ENCODE measurements at regions not wholly inside any gene's neighbourhood (a gene's known extent, or its start where the extent isn't known, plus 50 kb on each side); places are given as distances from the start of the nearest gene placed in this dataset.

DNA sequence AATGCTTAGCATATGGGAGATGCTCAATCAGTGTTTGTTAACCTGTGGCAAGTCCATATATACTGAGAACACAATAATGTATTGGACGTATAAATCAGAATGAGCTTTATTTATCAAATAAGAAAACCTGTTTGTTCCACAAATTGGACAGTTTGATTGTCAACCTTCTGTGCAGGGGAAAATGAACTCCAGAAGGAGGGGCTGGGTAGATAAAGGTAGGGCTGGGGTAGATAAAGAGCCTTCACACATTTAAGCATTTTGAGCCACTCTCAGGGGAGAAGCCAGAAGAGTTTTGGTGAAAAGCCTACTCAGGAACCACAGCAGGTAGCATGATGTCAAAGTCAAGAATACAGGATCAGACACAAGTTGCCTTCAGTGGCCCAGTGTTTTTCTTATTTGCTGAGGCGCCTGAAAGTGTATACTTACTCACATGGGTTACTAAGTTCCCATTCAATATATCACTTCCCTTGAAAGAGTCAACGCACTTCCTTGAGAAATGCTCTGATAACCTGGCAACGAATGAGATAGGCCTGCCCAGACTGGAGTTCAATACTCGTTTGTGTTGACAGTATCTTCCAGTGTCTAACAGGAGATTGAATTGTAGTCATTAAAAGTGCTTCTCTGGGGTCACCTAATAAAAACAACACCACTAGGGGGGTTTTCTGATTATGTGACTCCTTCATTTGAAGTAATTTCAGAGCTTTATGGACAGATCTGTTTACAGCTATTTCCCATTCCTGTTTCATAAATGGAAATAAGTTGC, 263.9 kb upstream of the CITED2 start:
- no peak for DNase-seq (ENCODE audit: low read depth)

DNA sequence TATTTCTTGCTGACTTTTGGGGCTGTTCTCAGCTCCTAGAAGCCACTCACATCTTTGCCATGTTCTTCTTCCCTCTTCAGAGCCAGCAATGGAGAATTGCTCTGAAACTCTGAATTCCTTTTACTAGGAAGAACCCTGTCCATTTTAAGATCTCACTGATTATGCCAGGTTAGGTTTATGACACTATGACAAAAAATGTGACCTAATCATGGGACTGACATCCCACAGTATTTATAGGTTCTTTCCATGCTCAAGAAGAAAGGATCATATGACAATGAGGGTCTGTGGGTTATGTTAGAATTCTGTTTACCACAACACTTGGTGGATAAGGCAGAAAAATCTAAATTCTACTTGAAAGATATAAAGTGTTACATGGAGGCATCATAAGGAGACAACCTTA, 263.3 kb upstream of the CITED2 start:
- DNase-seq (ENCODE audit: low read depth): no peak

DNA sequence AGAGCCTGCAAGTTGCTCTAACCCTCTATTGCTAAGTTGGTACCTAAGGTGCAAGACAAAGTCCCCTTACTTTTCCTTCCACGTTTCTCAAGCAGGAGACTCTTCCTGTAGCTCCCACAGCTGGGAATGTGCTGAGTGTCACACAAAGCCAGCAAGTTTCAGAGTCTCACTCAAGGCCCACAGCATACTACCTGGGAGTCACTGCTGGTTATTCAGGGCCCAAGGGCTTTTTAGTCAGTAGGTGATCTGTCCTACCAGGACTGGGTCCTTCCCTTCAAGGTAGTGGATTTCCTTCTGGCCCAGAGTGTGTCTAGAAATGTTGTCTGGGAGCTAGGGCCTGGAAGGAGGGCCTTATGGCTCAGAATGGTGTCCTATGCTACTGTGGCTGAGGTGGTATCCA, 261.9 kb upstream of the CITED2 start:
- DNase-seq (ENCODE audit: low read depth): no peak

DNA sequence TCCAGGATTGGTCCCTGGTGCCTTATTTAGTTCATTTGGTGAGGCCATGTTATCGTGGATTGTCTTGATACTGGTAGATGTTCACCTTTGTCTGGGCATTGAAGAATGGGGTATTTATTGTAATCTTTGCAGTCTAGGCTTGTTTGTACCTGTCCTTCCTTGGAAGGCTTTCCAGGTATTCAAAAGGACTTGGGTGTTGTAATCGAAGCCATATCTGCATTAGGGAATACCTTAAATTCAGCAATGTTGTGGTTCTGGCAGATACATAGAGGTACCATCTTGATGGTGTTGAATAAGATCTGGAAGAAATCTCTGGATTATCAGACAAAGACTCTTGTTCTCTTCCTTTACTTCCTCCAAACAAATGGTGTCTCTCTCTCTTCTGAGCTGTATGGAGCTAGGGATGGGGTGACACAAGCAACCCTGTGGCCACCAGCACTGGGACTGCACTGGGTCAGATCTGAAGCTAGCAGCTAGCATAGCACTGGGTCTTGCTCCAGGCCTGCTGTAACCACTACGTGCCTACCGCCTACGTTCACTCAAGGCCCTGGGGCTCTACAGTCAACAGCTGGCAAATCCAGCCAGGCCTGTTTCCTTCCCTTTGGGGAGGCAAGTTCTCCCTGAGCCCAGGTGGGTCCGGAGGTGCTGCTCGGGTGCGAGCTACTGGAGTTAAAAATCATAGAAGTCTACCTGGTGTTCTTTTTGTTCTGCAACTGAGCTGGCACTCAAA, 261.1 kb upstream of the CITED2 start:
- DNase-seq (ENCODE audit: low read depth): no peak

DNA sequence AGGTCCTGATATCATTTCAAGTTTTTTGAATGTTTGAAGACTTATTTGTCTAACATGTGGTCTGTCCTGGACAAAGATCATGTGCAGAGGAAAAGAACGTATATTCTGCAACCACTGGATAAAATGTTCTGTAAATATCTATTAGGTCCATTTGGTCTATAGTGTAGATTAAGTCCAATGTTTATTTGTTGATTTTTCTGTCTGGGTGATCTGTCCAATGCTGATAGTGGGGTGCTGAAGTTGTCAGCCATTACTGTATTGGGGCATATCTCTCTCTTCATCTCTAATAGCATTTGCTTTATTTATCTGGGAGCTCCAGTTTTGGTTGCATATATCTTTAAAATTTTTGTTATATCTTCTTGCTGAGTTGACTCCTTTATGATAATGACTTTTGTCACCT, 258.4 kb upstream of the CITED2 start:
- no peak for DNase-seq (ENCODE audit: low read depth)

DNA sequence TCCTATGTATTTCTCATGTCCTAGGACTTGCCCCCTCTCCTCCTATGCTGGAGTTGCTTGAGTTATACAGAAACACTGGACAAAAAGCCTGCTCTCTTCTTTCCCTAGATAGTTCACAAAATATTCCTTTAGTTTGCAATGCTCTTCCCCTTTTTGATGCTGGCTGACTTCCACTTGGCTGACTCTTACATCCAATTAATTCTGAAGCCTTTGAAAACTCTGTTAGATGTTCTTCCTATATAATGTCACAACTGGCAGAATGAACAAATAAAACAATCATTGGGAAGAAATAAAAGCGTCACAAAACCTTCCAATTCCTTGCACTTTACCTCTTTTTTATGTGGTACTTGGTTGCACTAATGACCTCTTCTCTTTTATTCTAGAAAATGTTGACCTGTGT, 253.8 kb upstream of the CITED2 start:
- DNase-seq (ENCODE audit: low read depth): no peak

DNA sequence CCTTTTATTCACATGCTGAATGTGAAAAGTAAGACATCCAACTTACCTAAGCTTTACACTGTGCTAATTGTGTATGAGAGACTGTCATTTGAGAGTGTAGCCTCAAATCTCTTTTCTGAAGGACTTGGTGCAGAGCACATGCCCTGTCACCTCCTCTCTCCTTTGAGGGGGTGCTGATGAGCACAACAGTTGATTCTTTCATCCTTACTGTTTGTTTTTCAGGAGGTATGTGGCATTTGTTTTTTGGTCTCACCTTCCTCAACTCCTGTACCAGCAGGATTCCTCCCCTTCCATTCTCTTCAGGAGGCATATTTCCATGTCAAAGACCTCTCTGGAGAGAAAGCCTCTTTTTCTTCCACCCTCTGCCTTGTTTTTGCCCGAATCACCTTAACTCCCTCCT, 252.6 kb upstream of the CITED2 start:
- no peak for DNase-seq (ENCODE audit: low read depth)

DNA sequence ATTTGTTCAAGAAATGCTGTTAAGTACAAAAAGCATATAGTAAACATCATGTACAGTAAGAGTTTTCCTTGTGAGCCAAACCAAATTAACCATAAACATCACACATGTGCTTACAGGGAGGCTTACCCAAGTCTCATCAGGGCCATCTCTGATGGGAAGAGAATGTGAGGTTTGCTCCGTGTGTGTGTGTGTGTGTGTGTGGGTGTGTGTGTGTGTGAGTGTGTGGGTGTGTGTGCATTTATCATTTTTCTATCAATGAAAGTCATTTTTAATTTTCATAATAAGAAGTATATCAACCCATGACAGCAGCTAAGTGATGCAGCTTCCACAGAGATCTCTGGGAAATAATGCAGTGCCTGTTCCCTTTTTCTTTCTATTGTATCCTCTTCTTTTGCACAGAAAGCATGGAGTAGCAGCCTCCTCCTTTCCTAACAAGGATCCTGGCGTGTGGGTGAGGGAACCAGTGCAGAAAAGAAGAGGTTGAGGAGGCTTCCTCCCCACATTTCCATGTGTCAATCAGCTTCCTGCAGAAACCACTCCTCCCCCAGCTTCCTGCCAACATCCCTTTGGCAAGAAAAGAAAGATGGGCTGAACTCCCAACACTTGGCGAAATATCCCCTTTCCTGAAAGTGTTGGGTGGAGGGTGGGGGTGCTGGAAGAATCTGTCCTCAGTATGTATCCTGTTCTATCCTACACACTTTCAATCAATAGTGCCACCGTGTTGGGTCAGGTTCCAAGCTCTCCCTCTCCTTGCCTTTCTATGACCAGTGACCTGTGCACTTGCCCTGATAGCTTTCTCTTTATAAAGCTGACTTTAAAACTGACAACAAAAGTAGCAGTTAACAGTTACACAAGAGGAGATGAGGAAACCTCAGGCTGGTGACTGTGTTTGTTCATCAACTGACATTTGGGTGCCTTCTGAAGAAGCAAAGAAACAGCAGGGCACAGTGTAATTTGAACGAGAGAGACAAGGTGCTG, 251.8 kb upstream of the CITED2 start:
- peak; percentile 38 for DNase-seq (ENCODE audit: low read depth)

DNA sequence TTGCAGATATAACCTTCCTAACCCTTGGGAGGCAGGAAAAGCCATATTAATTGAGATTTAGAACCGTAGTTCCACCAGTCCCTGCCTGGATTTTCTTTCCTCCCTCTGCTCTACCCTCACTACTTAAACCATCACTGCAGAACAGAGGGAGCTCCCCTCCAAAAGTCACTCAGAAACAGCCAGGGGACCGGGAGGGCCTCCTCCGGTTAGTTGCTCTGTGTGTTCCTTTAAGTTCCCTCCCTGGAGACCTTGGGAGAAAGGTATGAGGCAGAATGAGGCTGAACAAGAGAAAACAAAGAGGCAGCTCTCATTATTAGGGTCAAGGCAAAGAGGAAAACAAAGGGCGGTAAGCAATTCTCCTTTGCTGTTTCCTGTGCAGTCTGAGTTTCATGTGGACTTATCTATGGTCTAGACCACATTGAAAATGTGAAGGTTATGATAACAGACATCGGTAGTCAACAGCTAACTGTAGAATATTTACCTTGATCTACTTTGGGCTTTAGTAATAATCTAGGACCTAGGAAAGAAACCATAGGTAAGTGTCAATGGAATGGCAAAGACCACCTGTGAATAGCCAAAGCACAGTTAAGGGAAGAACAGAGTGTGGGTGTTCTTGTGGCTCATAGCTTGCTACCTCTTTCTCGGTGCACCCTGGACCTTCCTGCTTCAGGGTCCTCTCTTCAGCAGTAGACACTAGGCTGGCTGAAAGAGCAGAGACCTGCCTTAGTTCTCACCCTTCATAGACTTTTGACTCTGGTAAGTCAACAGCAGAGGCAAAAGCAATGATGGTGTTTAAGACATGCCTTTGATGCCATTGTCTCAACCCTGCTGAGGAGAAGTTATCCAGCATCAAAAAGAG, 250.9 kb upstream of the CITED2 start:
- DNase-seq (ENCODE audit: low read depth): no peak

DNA sequence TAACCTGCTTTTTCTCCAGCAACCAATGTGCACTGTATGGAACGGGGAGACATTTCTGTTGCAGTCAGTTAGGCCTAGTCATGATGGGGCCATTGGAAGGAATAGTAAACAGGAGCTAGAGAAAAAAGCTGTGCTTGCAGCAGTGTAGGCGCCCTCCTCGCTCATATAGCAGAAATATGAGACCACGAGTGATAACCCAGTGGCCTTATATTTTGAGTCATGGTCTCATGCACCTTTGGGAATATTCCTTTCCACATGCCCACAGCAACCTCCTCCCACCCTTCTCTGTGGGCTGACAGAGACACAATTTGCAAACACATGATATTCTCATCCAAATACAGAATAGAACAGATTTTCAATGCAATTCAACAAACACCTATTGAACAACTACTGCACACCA, 248.9 kb upstream of the CITED2 start:
- DNase-seq (ENCODE audit: low read depth): no peak

DNA sequence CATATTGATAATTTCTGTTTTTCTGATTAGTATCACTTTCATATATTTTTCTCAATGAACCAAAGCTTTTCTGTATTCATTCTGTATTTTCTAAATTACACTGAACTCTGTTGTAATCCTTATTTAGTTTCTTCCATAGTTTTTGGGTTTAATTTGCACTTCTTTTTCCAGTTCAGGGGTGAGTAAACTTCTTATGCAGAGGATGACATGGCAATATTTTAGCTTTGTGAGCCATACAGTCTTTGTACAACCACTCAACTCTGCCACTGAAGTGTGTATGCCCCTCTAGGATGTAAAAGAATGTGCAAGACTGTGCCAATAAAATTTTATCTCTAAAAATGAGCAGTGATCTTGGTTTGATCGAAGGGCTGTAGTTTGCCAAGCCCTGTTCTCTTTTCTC, 239.0 kb upstream of the CITED2 start:
- DNase-seq (ENCODE audit: low read depth): no peak

DNA sequence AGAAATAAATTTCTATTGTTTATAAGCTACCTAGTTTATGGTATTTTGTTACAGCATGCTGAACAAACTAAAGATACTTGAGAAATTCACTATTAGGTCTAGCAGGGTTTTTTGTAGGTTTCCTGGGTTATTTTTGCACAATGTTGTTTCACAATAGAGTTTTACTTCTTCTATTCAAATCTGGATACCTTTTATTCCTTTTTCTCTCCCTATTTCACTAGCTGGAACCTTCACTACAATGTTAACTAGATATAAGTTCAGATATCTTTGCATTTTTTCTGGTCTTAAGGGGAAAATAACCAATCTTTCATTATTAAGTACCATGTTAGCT, 237.7 kb upstream of the CITED2 start:
- DNase-seq (ENCODE audit: low read depth): no peak

DNA sequence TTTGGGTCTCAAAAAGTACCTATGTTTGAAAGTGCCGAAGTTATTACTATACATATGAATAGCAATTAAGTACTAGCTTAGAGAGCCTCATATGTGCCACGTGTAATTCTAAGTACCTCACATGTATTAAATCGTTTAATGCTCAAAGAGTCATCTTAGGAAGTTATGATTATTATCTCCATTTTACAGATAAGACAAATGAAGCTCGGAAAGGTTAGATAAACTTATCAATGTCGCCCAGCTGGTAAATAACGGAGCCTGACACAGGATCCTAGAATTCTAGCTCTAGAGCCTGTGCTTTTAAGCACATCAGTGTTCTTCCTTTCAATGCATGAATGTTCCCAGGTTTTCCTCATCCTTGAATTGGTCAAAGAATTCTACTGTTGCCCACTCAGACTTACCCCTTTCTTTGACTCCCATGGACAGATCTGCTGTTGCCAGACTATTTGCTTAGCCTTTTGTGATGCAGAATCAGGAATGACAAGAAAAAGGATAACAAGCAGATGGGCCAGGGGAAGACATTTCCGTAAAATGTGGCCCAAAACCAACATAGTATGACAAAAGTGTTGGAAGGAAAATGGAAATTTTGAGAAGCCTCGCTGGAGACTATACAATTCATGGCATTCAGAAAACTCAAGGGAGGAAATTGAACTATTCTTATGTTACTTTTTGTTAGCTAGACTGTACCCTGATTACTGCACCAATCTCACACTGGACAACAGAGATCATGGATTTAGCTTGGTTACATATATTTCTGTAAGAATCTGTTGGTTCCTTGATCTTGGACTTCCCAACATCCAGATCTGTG, 237.1 kb upstream of the CITED2 start:
- DNase-seq (ENCODE audit: low read depth): no peak

DNA sequence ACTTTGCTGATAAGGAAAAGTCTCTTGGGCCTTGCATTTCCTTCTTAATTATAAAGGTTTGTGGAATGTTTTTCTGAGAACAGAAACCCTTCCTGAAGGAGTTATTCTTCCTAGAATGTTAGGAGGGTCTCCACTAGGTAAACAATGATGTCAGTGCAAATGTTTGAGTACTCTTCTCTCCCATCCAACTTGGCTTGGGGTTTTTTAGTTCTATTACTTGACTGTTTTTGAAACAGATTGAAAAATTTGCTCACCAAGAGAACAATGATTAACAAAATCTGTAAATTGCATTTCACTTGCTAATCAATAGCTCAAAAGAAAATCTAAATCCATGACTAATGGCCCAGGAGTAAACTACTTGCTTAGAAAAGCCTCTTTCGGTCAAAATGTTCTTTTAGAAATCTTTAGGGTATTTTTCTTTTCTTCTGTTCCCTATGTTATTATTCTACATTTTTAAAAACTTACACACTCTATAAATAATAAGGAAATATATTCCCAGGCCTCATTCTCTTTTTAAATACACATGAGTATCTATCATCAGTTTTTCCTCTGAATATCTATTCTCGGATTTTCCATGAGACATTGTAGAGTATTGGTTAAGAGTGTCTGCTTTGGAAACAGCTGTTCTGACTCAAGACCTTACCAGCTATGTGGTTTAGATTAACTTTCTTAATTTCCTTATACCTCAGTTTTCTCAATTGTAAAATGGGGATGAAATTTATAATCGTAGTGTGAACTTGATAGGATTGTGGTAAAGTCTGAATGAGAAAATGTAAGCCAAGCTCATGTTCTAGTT, 234.2 kb upstream of the CITED2 start:
- peak; percentile 44 for DNase-seq (ENCODE audit: low read depth)

DNA sequence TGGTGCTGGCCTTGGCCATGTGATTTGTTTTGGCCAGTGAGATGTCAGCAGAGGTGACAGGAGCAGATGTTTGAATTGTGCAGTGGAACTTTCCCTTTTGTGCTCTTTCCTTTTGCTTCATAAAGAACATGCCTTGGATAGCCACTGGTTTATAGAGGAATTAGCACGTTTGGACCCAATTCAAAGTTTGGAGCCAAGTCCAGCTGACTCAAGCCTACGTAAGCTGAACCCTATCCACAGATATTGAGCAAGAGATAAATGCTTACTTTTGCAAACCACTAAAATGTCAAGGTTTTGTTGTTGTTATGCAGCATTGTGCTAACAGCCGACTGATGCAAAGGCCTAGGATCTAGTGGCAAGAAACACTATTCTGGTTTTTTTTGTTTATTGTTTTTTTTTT, 230.9 kb upstream of the CITED2 start:
- peak; percentile 95 for DNase-seq (ENCODE audit: low read depth)

DNA sequence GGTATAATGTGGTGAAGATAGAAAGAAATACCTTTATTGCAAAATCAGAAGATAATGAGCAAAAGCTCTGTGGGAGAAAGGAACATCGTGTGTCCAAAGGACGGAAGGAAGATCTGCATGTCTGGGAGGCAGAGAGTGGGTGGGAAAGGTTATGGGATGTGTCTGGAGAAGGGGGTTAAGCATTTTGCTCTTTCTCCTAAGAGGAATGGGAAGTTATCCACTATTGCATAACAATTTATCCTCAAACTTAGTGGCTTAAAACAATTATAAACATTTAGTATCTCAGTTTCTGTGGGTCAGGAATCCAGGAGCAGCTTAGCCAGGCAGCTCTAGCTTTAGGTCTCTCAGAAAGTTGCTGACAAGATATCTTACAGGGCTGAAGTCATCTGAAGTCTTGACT, 229.1 kb upstream of the CITED2 start:
- DNase-seq (ENCODE audit: low read depth): no peak

DNA sequence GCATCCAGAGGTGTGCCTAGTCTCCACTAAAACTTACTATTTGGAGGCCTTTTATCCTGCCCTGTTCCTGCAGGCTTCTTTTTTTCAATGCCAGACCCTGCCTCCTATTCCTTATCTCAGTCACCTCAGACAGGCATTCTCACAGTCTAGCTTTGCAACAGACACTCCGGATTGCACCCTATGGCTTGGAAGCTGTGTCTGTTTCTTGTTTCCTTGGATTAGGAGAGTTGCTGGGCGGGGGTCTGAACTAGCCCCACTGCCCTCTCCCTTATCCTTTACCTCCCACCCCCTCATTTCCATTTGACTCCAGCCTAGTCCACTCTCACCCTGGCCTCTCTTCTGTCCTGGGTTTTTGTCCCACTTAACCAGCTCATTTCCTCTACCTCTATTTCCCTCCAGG, 228.1 kb upstream of the CITED2 start:
- no peak for DNase-seq (ENCODE audit: low read depth)

DNA sequence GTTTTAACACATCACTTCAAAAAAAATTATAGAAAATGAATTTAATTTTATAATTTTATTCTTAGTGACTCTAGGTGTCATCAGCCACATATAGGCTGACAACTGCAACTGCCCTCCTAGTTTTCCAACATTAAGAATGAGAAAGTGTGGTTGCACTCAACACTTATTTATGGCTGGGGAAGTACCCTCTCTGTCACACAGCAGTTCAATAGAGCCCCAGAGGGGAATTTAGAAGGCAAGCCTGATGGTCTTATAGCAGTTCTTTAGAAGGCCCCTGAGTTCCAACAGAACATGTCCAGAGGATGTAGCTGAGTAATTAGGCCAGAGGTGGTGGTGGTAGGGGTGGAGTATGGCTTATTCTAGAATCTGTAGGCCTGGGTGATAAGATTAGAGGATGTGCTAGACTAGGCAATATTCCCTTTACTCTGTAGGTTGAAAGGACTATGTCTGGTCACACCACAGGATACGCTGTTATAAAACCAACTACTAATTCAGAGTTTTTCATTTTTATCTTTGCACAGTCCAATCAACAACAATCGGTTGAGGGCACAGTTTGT, 226.5 kb upstream of the CITED2 start:
- DNase-seq (ENCODE audit: low read depth): no peak

DNA sequence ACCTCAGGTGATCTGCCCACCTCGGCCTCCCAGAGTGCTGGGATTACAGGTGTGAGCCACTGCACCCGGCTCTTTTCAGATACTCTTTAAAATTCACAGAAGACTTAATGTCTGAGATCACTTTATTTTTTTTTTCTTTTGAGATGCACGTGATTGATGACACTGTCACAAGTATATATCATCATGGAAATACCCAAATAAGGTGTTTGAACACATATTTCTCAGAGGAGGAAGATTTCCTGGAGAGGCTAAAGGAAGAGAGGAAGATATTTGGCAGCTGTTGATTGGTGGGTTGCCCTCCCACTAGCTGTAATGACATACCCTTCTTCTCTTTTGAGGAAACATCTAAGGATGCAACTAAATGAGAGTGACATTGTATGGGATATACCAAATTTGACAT, 225.9 kb upstream of the CITED2 start:
- no peak for DNase-seq (ENCODE audit: low read depth)

All from fibroblast of gingiva (primary cell).